ELR (cell line): ENCODE measurements at regions not wholly inside any gene's neighbourhood (a gene's known extent, or its start where the extent isn't known, plus 50 kb on each side); places are given as distances from the start of the nearest gene placed in this dataset.

ENCODE experiments used
- DNase-seq: peaks from one replicate; pipeline ENCODE4 v3.0.0-alpha.2; 2015; ENCODE audit warnings: low read depth

DNA sequence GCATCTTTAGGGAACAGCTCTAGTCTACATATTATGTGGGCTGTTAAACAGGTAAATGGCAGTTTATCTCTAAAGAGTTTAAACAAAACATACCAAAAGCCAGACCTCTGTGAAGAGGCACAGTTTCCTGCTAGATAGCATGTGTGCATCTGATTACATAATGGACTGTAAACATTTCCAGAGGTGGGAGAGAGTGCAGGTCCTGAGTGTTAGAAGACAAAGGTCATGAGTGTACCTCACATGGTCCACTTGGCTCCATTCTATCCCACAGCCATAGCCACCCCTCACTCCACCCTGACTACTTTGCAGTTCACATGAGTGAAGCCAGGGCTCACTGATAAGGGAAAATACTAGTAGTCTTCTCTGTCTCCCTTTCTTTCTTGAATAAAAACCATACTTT is 233.4 kb downstream of the MTX2 start:
- DNase-seq, result no peak

DNA sequence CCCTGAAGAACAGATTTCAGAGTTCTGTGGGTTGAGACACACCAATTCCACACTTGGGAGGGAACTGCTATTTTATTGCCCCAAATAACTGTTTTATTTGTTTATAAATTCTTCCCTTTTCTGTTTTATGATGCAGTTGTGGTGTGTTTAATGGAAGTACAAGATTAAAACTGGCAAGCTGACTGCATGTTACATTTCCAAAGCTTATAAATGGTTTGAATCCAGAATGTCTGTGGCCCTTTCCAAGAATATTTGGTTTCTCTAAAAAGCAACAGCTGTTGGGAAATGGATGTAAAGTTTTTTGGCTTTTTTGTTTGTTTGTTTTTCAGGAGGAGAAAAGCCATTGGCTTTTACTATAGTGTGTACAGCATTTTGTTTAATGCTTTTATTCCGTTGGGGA is 234.5 kb downstream of the MTX2 start:
- no peak for DNase-seq

DNA sequence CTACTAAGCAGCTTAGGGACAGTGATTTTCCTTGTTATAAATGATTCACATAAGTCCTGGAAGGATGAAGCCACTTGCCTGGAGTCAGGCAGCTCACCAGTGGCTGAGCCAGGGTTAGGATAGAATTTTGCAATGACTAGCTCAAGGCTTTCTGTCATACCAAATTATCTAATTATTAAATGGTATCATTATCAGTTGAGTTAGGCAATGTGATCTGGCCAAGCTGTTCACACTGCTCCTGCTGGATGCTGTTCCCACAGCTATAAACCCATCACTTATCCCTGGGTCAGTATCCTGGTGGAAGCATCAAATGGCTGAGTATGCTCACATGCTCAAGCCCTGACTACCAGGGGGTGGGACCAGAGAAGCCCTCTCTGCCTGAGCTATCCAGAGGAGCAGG is 235.2 kb downstream of the MTX2 start:
- no peak for DNase-seq

DNA sequence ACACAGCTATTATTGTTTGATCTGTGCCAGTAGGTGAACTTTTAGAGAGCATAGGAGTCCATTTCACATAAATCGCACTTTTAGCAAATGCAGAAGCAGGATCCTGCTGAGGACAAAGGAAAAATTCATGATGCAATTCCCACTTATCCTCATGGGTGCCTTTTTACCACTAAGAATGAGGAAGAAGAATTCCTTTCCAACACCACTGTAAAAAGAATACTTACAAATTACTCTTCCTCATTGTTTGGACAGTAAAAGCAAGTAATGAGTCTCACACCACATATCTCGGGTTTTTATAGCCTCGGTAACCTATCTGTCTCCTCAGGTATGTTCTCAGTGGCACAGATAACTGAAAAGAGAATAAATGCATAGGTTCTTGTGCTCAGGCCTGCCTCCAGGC is 238.5 kb downstream of the MTX2 start:
- DNase-seq, result no peak

DNA sequence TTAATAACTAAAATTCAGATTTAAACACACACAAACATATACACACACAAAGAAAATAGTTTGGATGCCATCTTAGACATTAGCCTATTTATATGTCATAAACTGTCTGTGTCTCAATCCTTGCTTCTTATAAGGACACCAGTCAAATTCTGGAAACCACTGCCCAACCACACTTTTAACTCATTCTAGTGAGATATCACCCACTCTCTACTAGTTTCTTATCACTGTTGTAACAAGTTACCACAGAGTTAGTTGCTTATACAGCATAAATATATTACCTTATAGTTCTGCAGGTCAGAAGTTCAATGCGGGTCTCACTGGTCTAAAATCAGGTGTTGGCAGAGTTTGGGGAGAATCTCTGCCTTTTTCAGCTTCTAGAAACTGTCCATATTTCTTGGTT is 239.1 kb downstream of the MTX2 start:
- DNase-seq, result no peak

DNA sequence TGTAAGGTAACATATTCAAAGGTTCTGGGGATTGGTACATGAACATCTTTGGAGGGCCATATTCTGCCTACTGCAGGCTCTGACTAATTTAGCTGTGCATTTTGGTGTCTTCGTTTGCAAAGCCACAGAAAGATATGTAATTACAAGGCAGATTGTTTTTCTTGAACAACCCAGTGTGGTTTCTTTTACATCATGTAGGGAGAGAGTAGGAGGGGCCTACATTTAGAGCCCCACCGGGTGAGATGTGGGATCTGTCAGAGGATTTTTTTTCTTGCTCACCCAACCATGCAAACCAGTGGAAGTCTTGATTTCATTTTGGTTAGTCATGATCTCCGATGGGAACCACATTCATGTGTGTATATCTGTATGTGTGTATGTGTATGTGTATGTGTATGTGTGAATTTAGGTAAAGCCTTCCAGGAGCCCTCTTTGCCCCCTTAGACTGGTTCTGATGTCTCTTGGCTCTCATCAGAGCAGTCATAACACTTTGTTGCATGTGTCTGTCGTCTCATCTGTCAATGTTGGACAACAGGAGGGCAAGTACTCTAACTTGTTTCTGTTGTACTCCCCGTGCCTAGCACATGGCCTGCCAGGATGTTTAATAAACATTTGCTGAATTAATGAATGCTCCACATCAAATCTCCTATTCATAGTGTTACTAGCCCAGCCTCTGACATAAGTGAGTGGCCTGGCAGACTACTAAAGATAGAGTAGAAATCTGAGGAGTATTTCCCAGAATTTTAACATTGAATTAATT is 239.9 kb downstream of the MTX2 start:
- no peak for DNase-seq

DNA sequence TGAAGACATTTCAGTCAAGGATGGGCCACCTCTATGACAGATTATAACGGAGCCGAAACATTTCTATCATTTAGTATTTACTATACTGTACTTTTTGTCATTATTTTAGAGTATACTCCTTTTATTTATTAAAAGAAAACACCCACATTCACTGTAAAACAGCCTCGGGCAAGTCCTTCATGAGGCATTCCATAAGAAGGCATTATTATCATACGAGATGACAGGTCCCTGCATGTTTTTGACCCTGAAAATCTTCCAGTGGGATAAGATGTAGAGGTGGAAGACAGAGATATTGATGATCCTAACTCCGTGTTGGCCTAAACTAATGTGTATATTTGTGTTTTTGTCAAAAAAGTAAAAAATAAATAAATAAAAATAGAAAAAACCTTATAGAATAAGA is 245.0 kb downstream of the MTX2 start:
- no peak for DNase-seq

DNA sequence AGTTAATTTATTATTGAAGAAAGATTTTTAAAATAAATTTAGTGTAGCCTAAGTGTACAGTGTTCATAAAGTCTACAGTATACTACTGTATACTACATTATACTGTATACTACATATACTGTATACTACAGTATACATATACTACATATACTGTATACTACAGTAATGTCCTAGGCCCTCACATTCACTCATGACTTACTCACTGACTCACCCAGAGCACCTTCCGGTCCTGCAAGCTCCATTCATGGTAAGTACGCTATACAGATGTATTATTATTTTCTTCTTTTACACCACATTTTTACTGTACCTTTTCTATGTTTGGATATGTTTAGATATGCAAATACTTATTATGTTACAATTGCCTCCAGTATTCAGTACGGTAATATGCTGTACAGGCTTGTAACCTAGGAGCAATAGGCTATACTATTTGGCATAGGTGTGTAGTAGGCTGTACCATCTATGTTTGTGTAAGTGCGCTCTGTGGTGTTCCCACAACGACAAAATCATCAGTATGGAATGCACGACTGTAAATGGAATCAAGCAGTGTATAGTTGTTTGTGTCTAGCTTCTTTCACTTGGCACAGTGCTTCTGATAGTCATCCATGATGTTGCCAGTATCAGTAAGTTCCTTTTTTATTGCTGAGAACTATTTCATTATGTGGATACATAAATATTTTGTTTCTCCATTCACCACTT is 245.7 kb downstream of the MTX2 start:
- DNase-seq, result peak; percentile 64

DNA sequence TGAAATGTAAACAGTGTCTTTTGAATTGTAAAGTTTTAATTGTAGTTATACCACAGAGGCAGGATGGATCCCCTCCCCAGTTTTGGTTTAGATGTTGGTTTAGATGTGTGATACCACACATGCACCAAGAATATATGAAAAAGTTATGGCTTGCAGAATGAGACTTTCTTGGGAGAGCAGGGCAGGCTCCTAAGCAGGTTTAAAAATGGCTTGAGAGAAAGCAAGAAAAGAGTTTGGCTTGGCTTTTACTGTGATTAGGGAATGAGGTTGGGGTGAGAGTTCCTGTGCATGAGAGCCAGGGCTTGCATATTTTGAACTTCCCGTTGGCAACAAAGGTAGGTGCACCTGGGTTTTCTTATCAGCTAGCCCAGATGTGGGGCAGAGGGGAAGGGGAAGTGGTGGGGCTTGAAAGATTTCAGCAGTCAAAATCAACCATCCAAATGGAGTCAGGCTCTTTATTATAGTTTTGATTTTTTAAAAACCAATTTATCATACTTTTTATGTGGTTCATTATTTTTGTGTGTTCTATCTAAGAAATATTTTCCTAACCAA is 246.9 kb downstream of the MTX2 start:
- no peak for DNase-seq

DNA sequence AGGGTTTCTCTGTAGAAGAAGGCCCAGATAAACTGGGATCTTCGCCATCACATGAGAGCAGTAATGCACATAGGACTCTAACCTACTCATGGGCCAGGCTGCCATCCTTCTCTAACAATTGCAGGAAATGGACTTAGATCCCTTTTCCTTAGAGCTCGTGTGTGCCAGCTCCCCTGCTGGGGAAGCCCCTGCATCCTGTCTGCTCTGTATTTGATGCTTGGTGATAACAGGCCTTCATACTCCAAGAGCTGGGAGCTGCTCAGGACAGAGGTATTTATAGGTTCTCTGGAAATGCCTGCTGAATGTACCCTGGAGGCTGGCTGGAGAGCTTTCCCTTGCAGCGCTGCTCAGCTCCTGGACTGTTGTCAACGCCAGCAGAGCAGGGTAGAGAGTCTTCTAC is 249.6 kb downstream of the MTX2 start:
- DNase-seq, result peak; percentile 12

DNA sequence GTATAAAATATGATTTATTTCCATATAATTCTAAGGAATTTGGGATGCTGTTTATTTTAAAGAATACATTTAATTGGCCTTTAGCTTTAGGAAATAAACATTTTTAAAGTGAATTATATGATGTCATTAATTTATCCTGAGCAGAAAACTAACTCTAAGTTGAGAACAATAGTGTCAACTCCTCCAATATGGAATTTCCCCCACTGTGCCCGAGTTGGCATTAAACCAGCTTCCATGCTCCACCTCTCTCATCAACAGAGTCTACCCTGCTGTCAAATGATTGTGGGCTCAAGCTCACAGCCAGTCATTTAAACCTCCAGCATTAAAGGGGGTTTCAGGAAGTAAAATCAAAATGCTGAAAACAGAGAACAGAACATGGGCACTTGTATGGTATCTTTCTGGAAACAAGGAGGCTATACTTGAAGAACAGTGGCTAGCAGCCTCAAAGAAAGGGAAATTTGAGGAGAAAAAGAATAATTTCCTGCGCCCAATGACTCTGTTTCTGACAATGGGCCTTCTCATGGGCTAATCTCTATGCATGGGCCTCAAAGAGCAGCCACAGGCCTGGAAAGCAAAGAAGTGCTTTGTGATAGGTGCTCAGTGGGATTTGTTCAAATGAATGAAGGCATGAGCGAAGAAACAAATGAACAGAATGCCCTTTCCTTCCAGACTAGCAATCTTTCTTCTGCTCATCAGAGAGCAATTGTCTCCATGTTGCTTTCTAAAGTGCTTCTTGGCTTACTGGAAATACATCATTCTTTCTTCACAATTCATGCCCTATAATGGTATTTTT is 252.8 kb downstream of the MTX2 start:
- no peak for DNase-seq

DNA sequence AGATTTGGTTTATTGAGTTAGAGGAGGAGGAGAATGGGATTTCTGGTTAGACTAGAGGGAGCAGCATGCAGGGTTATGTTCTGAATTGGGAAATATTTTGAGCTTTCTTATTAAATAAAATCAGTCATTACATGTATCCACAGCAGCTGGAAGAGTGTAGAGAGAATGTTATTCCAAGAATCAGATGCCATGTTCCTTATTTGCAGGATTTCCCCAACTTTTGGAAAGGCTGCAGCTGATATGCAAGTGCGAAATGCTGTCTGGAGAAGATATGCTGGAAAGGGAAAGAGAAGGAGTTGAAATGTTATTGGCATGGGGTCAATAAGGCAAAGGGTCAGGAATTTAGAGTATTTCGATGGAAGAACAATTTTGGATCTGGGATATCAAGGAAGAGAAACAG is 255.8 kb downstream of the MTX2 start:
- DNase-seq, result no peak

DNA sequence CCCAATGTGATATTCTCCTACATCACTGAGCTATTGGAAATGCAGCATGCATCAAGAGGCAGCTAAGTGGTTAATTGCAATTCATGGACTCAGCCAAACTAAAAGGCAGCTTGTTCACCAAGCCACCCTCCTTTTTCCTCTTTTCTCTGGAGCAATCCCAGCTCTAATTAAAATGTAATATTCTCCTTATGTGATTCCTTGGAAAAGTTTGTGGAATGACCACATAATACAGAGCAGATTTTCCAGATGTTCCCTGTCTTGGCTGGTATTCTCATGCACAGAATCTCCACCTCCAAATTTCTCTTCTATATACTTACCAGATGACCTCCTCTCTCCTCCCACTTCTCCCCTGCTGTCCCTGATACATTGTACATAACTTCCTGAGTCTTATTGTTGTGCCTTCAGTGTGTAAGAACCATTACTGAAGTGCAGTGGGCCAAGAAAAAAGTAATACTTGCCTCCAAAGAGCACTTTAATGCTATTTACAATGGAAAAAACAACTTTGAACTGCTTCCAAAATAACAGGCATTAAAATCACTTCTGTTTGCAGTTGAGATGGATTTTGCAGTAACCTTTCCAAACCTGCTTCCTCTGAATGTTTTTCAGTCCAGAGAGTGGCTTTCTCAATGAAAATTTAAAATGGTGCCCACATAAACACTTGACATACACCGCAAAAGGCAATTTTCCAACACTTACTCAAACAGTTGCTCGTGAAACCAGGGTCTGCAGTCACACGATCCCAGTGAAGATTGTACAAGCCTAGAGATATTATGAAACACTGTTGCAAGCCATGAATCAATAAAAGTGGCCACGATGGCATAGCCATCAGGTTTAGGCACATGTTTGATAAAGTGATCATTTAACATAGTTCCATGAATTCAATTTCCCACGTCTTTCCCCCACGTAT is 258.0 kb downstream of the MTX2 start:
- DNase-seq, result no peak

DNA sequence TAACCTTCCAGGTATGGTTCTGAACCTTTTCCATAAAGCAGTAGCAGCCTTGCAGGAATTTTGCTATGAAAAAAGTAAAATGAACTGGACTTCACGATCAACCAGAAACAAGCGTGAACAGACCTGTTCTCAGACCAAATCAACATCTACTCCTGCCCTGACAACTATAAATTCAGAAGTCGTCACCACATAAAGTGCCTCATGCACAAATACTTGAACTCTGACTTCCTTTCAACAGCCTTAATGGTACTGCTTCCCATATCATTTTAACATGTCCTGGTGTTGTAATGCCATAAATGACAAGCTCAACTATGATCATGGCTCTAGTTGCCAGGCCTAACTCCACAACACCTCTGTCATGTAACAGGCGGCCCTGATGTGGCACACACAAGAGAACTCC is 262.4 kb downstream of the MTX2 start:
- no peak for DNase-seq

DNA sequence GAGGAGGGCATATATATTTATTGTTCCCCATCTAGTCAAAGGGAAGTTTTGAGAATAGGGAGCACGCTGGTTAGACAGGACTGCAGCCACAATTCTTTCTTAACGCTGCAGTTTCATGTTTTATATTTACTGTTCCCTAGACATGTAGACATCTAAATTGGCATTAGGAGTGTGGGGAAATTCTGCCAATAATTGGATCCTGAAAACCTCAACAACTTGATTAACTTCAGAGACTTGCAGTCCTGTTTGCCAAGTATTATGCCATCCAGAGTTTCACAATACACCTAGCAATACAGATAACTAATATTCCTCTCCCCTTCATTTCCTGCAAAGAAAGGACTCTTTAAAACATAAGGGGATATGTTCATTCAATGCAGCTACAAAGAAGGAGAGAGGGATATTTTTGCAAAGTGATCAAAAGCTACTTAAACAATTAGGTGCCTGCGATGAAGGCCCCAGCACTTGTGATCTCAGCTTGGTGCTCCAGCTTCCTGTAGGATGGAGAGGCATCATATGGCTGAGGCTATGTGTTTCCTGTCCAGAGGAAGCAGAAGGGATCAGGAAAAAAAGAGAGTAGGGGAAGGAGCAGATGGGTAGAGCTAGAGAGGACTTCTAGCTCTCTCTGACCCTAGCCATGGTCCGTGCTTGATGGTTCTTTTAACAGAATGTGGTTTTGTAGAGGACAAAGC is 264.4 kb downstream of the MTX2 start:
- DNase-seq, result no peak

DNA sequence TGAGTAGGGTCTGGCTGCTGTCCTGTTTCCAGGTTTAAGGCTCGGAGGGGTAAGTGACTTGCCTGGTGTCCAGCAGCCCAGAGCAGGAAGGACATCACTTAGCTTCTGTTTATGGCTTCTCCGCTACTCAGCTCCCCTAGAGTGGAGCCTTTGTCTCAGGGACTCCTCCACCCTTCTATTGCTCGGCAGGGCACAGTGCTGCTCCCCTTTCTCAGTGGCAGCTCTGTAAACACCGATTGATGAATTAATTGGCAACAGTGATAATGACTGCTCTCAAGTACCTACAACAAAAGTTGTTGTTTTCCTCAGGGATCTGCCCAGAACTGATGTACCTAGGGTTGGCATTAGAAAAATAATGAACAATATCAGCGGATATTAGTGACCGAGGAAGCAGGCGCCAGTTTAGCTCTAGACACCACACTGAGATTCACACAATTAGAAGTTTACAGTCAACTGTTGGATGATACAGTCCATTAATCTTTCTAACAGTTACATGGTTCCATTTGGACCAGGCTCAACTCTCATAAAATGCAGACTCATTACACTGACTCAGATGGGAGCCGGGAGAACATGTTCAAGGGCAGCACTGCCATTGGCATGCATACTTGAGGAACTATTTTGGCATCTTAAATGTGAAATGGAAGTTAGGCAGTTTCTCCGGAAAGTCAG is 265.7 kb downstream of the MTX2 start:
- peak; percentile 36 for DNase-seq

DNA sequence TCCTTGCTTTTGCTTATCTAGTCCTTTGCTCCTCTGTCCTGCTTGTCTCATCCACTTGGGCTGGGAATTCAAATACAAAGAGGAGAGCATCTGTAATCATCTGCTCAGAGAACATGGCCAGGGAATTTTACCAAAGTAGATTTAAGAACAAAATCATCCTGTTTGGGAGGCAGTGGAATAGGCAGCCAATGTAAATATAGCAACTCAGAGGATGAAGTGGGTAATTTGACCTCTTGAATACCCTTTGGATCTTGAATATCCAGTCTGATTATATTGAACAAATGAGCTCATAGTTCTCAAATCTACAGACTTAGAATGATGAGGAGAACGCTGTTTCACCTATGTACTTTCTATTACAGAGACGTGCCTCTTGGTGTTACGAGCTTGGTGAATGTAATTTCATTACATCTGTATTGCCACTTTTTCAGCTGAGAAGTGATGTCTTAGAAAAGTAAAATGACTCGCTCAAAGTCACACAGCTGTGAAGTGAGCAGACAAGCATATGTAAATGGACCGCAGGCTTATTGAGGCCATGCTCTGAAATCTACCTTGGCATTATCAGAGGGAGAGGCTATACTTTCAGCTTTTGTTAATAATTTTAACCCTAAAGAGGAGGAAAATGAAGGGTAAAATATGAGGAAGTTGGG is 266.3 kb downstream of the MTX2 start:
- DNase-seq, result peak; percentile 9

DNA sequence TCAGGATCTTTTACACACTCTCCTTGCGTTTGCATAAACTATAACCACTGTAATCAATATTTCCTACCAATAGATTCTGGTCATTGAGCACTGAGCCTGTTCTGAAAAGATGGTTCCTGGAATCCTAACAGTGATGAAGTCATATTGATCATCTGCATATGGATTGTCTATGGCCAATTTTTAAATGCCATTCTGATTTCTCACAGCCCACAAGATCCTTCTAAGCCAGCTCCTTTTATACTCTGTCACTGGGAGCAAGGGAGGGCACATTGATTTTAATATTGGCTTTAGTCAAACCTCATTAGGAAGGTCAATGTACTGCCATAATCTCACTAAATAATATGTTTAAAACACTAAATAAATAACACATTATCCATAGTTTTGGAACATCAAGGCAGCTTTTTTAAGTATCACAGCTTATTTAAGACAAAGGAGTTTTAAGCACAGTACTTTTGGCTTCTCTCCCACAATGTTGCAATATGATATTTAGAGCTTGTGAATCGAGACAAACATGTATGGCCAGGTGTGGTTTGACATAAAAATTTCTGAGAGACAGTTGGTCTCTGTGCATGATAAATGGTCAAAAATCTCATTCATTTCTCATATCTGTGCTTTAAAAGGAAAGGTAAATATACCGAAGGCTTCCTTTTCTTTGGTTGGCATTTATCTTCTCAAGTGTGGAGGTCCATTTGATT is 267.3 kb downstream of the MTX2 start:
- DNase-seq, result peak; percentile 49

DNA sequence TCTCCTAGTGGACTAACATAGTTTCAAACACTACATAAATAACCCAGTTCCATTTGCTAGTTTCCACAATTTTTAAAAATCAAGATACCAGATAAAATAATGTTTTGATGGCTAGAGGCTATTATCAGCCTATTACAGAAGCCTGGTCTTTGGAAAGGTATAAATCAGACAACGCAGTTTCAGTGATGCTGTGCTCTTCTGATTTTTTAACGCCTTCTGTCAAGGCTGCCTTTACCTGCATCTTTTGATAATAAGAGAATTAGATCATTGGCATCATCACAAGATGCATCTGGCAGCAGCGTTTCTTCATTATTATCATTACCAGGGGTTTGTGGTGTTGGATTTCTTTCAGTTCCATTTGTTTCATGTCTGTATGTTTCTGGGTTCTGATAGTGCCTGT is 268.7 kb downstream of the MTX2 start:
- no peak for DNase-seq
